A673 (cell line): ENCODE measurements at regions not wholly inside any gene's neighbourhood (a gene's known extent, or its start where the extent isn't known, plus 50 kb on each side); places are given as distances from the start of the nearest gene placed in this dataset.

Source experiments
- BruUV-seq: library from RNA; stranded (reverse); fragments of 400-500 nt; replicated peaks from 2 replicates; lab custom pipeline; 2021; lab: Mats Ljungman, UMichigan
- CTCF ChIA-PET: fragments of 300-600 bp; sonication (Branson Sonifier 250); formaldehyde crosslinking; loops from one replicate; lab custom pipeline; 2022; ENCODE audit warnings: antibody characterized with exemption; lab: Charles Lee
- POLR2A ChIA-PET: fragments of 300-600 bp; sonication (Branson Sonifier 250); formaldehyde crosslinking; loops from one replicate; lab custom pipeline; 2022; ENCODE audit warnings: antibody characterized with exemption; ENCODE audit not compliant: low non-redundant PET; lab: Charles Lee
- DNase-seq: peaks from one replicate; pipeline ENCODE4 v3.0.0-alpha.2; 2015; ENCODE audit warnings: low spot score
- H3K27ac ChIP-seq: fragments of 200-600 bp; sonication (generic); 2 replicates; pipeline ENCODE4 v1.5.1; 2016; ENCODE audit warnings: mixed run types, low read depth, mild to moderate bottlenecking, mixed read lengths, antibody characterized with exemption, low read length; ENCODE audit not compliant: poor library complexity, severe bottlenecking
- H3K27me3 ChIP-seq: fragments of 200-600 bp; sonication (generic); replicated peaks from 2 replicates; pipeline ENCODE4 v1.6.1; 2017; ENCODE audit warnings: mixed run types, low read depth, mild to moderate bottlenecking, mixed read lengths, antibody characterized with exemption, low read length; ENCODE audit not compliant: insufficient read depth, poor library complexity
- H3K36me3 ChIP-seq: fragments of 200-600 bp; sonication (generic); 2 replicates; pipeline ENCODE4 v1.6.1; 2016; ENCODE audit warnings: mixed run types, mild to moderate bottlenecking, mixed read lengths, antibody characterized with exemption, low read length; ENCODE audit not compliant: insufficient read depth, poor library complexity, severe bottlenecking
- H3K4me1 ChIP-seq: fragments of 200-600 bp; sonication (generic); 2 replicates; pipeline ENCODE4 v1.6.1; 2017; ENCODE audit warnings: mixed run types, mild to moderate bottlenecking, mixed read lengths, antibody characterized with exemption, low read length; ENCODE audit not compliant: insufficient read depth, poor library complexity, severe bottlenecking
- H3K4me3 ChIP-seq: fragments of 200-600 bp; sonication (generic); 2 replicates; pipeline ENCODE4 v1.5.1; 2016; ENCODE audit warnings: low read depth, mixed run types, mild to moderate bottlenecking, mixed read lengths, low read length; ENCODE audit not compliant: poor library complexity, severe bottlenecking
- H3K9me3 ChIP-seq: fragments of 200-600 bp; sonication (generic); 2 replicates; pipeline ENCODE4 v1.6.1; 2016; ENCODE audit warnings: mixed run types, low read depth, mild to moderate bottlenecking, mixed read lengths, antibody characterized with exemption, low read length; ENCODE audit not compliant: poor library complexity, severe bottlenecking
- EZH2 ChIP-seq: fragments of 200-600 bp; sonication (generic); IDR thresholded peaks from 2 replicates; pipeline ENCODE4 v1.6.1; 2017; ENCODE audit warnings: borderline replicate concordance, low read depth, mild to moderate bottlenecking, mixed read lengths, antibody characterized with exemption, low read length; ENCODE audit not compliant: poor library complexity, severe bottlenecking
- intact Hi-C: fragments of 100-400 bp; cut with micrococcal nuclease; formaldehyde crosslinking; loops from one replicate; pipeline ENCODE4 v1.10.0; 2022; ENCODE audit not compliant: unreplicated experiment
- TF ChIP-seq, protein P1 (sequence below): fragments of 300-800, 200-600 bp; sonication (generic); conservative IDR thresholded peaks from 2 replicates; pipeline ENCODE4 v1.5.1; 2017; ENCODE audit warnings: low read depth, mild to moderate bottlenecking, antibody characterized with exemption, low read length, moderate library complexity, mixed read lengths

DNA sequence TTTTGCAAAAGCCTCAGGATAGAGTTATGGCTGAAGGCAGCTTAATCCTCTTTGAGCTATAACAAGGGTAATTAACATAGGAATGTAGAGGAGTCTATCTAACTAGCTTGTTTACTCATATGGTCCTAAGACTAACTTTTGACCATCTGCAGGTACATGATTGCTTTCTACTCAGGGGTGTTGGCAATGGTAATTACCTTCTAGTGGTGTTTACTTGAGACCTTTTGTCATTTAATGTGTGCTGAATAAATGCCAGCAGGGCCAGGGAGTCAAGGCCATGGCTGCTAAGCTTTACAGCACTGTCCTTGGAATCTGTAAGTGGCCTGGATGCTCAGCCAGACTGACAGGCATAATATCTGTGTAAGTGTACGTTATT lies 1325.0 kb downstream of the XPNPEP1 start:
- ChIA-PET CTCF (no interaction called here), POLR2A (no interaction called here)
- no peaks in the 10 kb centered on the region for H3K36me3 ChIP-seq
- H3K4me3 ChIP-seq = no peak overlapping the region
- intact Hi-C loops = no loop called here
- no peak overlapping the region for H3K27ac ChIP-seq
- no TSS peak for BruUV-seq
- no peak for DNase-seq
- TF ChIP-seq, protein P1, sequence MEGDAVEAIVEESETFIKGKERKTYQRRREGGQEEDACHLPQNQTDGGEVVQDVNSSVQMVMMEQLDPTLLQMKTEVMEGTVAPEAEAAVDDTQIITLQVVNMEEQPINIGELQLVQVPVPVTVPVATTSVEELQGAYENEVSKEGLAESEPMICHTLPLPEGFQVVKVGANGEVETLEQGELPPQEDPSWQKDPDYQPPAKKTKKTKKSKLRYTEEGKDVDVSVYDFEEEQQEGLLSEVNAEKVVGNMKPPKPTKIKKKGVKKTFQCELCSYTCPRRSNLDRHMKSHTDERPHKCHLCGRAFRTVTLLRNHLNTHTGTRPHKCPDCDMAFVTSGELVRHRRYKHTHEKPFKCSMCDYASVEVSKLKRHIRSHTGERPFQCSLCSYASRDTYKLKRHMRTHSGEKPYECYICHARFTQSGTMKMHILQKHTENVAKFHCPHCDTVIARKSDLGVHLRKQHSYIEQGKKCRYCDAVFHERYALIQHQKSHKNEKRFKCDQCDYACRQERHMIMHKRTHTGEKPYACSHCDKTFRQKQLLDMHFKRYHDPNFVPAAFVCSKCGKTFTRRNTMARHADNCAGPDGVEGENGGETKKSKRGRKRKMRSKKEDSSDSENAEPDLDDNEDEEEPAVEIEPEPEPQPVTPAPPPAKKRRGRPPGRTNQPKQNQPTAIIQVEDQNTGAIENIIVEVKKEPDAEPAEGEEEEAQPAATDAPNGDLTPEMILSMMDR = no peak
- TF ChIP-seq EZH2 = no peak
- no peaks in the 10 kb centered on the region for H3K27me3 ChIP-seq
- peaks cover 44% of the 10 kb centered on the region for H3K4me1 ChIP-seq
- H3K9me3 ChIP-seq = no peaks in the 10 kb centered on the region

DNA sequence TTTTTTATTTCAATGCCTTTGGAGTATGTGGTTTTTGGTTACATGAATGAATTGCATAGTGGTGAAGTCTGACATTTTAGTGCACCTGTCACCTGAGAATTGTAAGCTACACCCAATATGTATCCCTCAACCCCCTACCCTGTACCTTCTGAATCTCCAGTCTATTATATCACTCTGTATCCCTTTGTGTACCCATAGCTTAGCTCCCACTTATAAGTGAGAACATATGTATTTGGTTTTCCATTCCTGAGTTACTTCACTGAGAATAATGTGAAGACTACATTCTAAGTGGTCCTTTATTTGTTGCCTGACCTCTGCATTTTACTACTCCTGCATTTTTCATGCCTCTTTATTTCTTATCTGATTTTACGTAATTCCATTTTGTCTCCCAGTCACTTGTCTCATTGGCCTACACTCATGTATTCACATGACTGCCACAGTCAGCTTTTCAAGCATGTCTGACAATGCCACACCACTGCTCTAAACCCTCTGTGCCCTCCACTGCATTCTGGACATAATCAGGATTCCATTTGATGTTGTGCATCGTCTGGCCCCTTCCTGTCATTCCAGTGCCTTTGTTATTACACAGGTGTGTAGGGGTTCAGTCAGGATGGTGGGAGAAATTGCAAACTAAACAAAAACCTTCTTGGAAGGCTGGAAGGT lies 1325.5 kb downstream of the XPNPEP1 start:
- DNase-seq = no peak
- H3K4me3 ChIP-seq = no peak overlapping the region
- ChIA-PET CTCF (no interaction called here), POLR2A (no interaction called here)
- H3K36me3 ChIP-seq = no peaks in the 10 kb centered on the region
- H3K27me3 ChIP-seq = no peaks in the 10 kb centered on the region
- TF ChIP-seq, protein P1 = no peak
- TF ChIP-seq EZH2 = no peak
- no peak overlapping the region for H3K27ac ChIP-seq
- peaks cover 49% of the 10 kb centered on the region for H3K4me1 ChIP-seq
- BruUV-seq = no TSS peak
- no peaks in the 10 kb centered on the region for H3K9me3 ChIP-seq
- intact Hi-C loops = no loop called here

DNA sequence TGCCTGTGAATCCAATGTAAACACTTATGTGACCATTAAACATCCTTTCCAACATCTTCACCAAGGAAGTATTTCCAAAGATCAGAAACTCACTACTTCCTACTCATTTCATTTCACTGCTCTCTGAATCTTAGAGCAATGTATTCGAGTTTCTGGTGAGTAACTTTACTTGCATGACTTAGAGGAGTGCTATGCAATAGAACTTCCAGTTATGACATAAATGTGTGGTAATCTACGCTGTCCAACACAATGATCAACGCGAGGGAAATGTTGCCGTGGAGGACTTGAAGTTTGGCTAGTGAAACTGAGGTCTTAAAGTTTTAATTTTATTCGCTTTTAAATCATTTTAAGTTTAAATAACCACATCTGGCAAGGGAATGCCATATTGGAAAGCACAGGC lies 1326.3 kb downstream of the XPNPEP1 start:
- no peak for TF ChIP-seq EZH2
- TF ChIP-seq, protein P1 = no peak
- DNase-seq = no peak
- Histone ChIP-seq H3K27ac (no peak overlapping the region), H3K4me3 (no peak overlapping the region), H3K27me3 (no peaks in the 10 kb centered on the region), H3K36me3 (no peaks in the 10 kb centered on the region), H3K4me1 (peaks cover 56% of the 10 kb centered on the region), H3K9me3 (no peaks in the 10 kb centered on the region)
- BruUV-seq = no TSS peak
- CTCF ChIA-PET = no interaction called here
- POLR2A ChIA-PET = no interaction called here
- intact Hi-C loops = no loop called here
